ENCODE measurements at regions not wholly inside any gene's neighbourhood (a gene's known extent, or its start where the extent isn't known, plus 50 kb on each side); places are given as distances from the start of the nearest gene placed in this dataset.

GRCh38 chr11:114846416-114846791 is 168.1 kb downstream of the NXPE2 start:
- Histone ChIP-seq H3K27ac (no peak overlapping the region), H3F3A (ENCODE audit: insufficient read depth, low read depth) (no peaks in the 10 kb centered on the region), H3K9me2 (ENCODE audit: insufficient read depth) (no peaks in the 10 kb centered on the region), H2AFZ (no peak overlapping the region), H3K4me3 (no peak overlapping the region), H3K36me3 (ENCODE audit: low read depth) (no peaks in the 10 kb centered on the region), H3K4me1 (replicated peaks; ENCODE audit: insufficient read depth) (no peaks in the 10 kb centered on the region), H3K9me3 (ENCODE audit: insufficient read depth, low read depth) (no peaks in the 10 kb centered on the region), H3K79me2 (ENCODE audit: low read depth) (no peaks in the 10 kb centered on the region), H3K4me2 (no peak overlapping the region), H3K27me3 (ENCODE audit: insufficient read depth, low read depth) (peaks cover 7% of the 10 kb centered on the region; the same call in 1 of the 2 replicates), H4K20me1 (ENCODE audit: insufficient read depth) (no peaks in the 10 kb centered on the region)
- intact Hi-C loops (cut with micrococcal nuclease; ENCODE audit: unreplicated experiment), result no loop called here
- no peak for DNase-seq
- TF ChIP-seq CTCF (conservative IDR thresholded peaks at IDR 0.05) (no peak), EZH2 (IDR thresholded peaks at IDR 0.05; ENCODE audit: low read depth) (no peak)
- POLR2A ChIA-PET (ENCODE audit: unreplicated experiment), result no interaction called here
- no TSS peak for BruUV-seq (replicated peaks)
- CTCF ChIA-PET, result no interaction called here

DNA sequence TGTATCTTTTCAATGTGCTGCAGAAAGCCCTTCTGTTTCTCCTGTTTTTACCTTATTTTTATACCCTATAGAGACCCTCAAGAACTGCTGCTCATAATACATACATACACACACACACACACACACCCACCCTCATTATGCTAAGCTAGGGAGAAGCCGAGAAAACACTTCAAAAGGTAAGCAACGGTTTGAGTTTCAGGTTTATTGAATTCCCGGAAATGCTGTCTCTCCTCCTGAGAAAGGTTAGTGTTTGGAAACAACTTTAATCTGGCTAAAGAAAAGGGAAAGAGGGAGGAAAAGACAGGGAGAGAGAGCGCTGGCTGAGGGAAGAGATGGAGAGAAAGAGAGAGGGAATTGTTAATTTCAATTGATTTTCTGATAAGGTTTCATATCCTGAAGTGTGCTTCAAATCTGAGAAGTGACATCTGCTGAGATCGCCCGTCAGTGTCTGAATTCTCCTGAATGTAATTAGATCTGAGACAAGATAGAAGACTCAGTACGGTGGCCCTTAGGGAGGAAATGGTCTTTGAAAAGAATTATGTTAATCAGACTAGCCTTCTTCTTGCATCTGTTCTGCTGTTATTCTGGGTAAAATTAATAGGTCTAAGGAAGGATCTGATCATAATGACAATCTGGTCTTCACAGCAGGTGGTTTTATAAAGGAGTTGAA is 169.1 kb downstream of the NXPE2 start:
- no peaks in the 10 kb centered on the region for H3K9me2 ChIP-seq (ENCODE audit: insufficient read depth)
- H3K4me2 ChIP-seq, result no peak overlapping the region
- no peaks in the 10 kb centered on the region for H3K4me1 ChIP-seq (replicated peaks; ENCODE audit: insufficient read depth)
- no peaks in the 10 kb centered on the region for H3K79me2 ChIP-seq (ENCODE audit: low read depth)
- intact Hi-C loops (cut with micrococcal nuclease; ENCODE audit: unreplicated experiment), result no loop called here
- TF ChIP-seq CTCF (conservative IDR thresholded peaks at IDR 0.05) (no peak), EZH2 (IDR thresholded peaks at IDR 0.05; ENCODE audit: low read depth) (no peak)
- DNase-seq, result no peak
- no peak overlapping the region for H3K4me3 ChIP-seq
- no peaks in the 10 kb centered on the region for H3F3A ChIP-seq (ENCODE audit: insufficient read depth, low read depth)
- POLR2A ChIA-PET (ENCODE audit: unreplicated experiment), result no interaction called here
- H4K20me1 ChIP-seq (ENCODE audit: insufficient read depth), result no peaks in the 10 kb centered on the region
- H3K27me3 ChIP-seq (ENCODE audit: insufficient read depth, low read depth), result peaks cover 7% of the 10 kb centered on the region; the same call in 1 of the 2 replicates
- no TSS peak for BruUV-seq (replicated peaks)
- no peaks in the 10 kb centered on the region for H3K36me3 ChIP-seq (ENCODE audit: low read depth)
- H2AFZ ChIP-seq, result no peak overlapping the region
- CTCF ChIA-PET, result no interaction called here
- H3K27ac ChIP-seq, result no peak overlapping the region
- H3K9me3 ChIP-seq (ENCODE audit: insufficient read depth, low read depth), result no peaks in the 10 kb centered on the region

DNA sequence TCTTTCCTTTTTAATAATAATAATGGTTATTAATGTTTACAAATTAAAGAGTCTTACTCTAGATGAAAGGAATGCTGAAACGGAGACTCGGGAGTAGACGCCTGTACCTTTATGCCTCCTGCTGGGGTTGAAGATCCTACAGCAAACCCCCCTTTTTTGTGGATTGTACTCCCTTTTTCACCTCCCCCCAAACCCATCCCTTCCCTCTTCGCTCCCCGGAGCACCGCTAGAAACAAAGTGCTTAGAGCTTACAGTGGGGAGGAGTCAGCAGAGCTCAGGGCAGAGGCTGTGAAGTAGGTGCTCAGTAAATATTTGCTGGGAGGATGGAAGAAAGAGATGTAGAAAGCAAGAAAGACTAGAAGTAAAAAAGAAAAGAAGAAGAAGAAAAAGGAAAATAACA is 169.7 kb downstream of the NXPE2 start:
- Histone ChIP-seq H3K27ac (no peak overlapping the region), H3K36me3 (ENCODE audit: low read depth) (no peaks in the 10 kb centered on the region), H3F3A (ENCODE audit: insufficient read depth, low read depth) (no peaks in the 10 kb centered on the region), H4K20me1 (ENCODE audit: insufficient read depth) (no peaks in the 10 kb centered on the region), H3K9me2 (ENCODE audit: insufficient read depth) (no peaks in the 10 kb centered on the region), H3K9me3 (ENCODE audit: insufficient read depth, low read depth) (no peaks in the 10 kb centered on the region), H3K4me2 (no peak overlapping the region), H3K27me3 (ENCODE audit: insufficient read depth, low read depth) (peaks cover 7% of the 10 kb centered on the region; the same call in 1 of the 2 replicates), H3K79me2 (ENCODE audit: low read depth) (no peaks in the 10 kb centered on the region), H2AFZ (no peak overlapping the region), H3K4me1 (replicated peaks; ENCODE audit: insufficient read depth) (no peaks in the 10 kb centered on the region), H3K4me3 (no peak overlapping the region)
- no peak for TF ChIP-seq EZH2 (IDR thresholded peaks at IDR 0.05; ENCODE audit: low read depth)
- TF ChIP-seq CTCF (conservative IDR thresholded peaks at IDR 0.05), result no peak
- ChIA-PET CTCF (no interaction called here), POLR2A (ENCODE audit: unreplicated experiment) (interaction anchor here (0.6 kb wide), 1 partner anchor 481 kb away, joined by 9 read pairs; no protein-coding TSS in a partner anchor)
- no peak for DNase-seq
- BruUV-seq (replicated peaks), result no TSS peak
- intact Hi-C loops (cut with micrococcal nuclease; ENCODE audit: unreplicated experiment), result no loop called here

Measured in PC-9 (cell line).